ENCODE measurements at regions not wholly inside any gene's neighbourhood (a gene's known extent, or its start where the extent isn't known, plus 50 kb on each side); places are given as distances from the start of the nearest gene placed in this dataset.

- no peak for TF ChIP-seq POLR2AphosphoS5 (IDR thresholded peaks at IDR 0.05)
- TF ChIP-seq CTCF (IDR thresholded peaks at IDR 0.05), result no peak
- no peak for TF ChIP-seq POLR2A (IDR thresholded peaks at IDR 0.05; ENCODE audit: low read depth)
- no peak for TF ChIP-seq EP300 (IDR thresholded peaks at IDR 0.05)
Measured at GRCh38 chr2:47300609-47301276, 68.4 kb upstream of the EPCAM start.

All from esophagus muscularis mucosa (tissue), 4 donors.